ENCODE measurements at regions not wholly inside any gene's neighbourhood (a gene's known extent, or its start where the extent isn't known, plus 50 kb on each side); places are given as distances from the start of the nearest gene placed in this dataset.

- ATAC-seq (no peak), DNase-seq (no peak)
- CTCF ChIA-PET, result no interaction called here
- Mint-ChIP-seq H3K9me3 (ENCODE audit: low read depth) (no peaks in the 10 kb centered on the region), H3K4me3 (no peak overlapping the region), H3K27ac (no peak overlapping the region), H3K4me1 (no peaks in the 10 kb centered on the region), H3K27me3 (peaks cover 2% of the 10 kb centered on the region), H3K36me3 (no peaks in the 10 kb centered on the region)
Observed at GRCh38 chr6:155684416-155685196, 229.0 kb upstream of the NOX3 start.

- H3K27ac Mint-ChIP-seq, result no peak overlapping the region
- H3K9me3 Mint-ChIP-seq (ENCODE audit: low read depth), result no peaks in the 10 kb centered on the region
- H3K36me3 Mint-ChIP-seq, result no peaks in the 10 kb centered on the region
- no peak for DNase-seq
- CTCF ChIA-PET, result no interaction called here
- no peaks in the 10 kb centered on the region for H3K27me3 Mint-ChIP-seq
- ATAC-seq, result no peak
- H3K4me3 Mint-ChIP-seq, result no peak overlapping the region
- no peaks in the 10 kb centered on the region for H3K4me1 Mint-ChIP-seq
Observed at GRCh38 chr6:155678361-155678760, 222.7 kb upstream of the NOX3 start.

- H3K9me3 Mint-ChIP-seq (ENCODE audit: low read depth), result no peaks in the 10 kb centered on the region
- CTCF ChIA-PET, result no interaction called here
- no peaks in the 10 kb centered on the region for H3K36me3 Mint-ChIP-seq
- H3K4me3 Mint-ChIP-seq, result no peak overlapping the region
- ATAC-seq (no peak), DNase-seq (no peak)
- no peaks in the 10 kb centered on the region for H3K27me3 Mint-ChIP-seq
- no peaks in the 10 kb centered on the region for H3K4me1 Mint-ChIP-seq
- no peak overlapping the region for H3K27ac Mint-ChIP-seq
Observed at GRCh38 chr6:155676346-155676745, 220.7 kb upstream of the NOX3 start.

- Mint-ChIP-seq H3K27ac (no peak overlapping the region), H3K9me3 (ENCODE audit: low read depth) (peaks cover 2% of the 10 kb centered on the region), H3K4me3 (no peak overlapping the region), H3K27me3 (no peaks in the 10 kb centered on the region), H3K36me3 (no peaks in the 10 kb centered on the region), H3K4me1 (no peaks in the 10 kb centered on the region)
- no peak for DNase-seq
- no peak for ATAC-seq
- CTCF ChIA-PET, result no interaction called here
Observed at GRCh38 chr6:155670655-155671054, 215.0 kb upstream of the NOX3 start.

- no peaks in the 10 kb centered on the region for H3K27me3 Mint-ChIP-seq
- CTCF ChIA-PET, result no interaction called here
- DNase-seq (no peak), ATAC-seq (no peak)
- H3K9me3 Mint-ChIP-seq (ENCODE audit: low read depth), result no peaks in the 10 kb centered on the region
- no peak overlapping the region for H3K27ac Mint-ChIP-seq
- no peaks in the 10 kb centered on the region for H3K4me1 Mint-ChIP-seq
- H3K4me3 Mint-ChIP-seq, result no peak overlapping the region
- no peaks in the 10 kb centered on the region for H3K36me3 Mint-ChIP-seq
Observed at GRCh38 chr6:155660251-155660977, 204.8 kb upstream of the NOX3 start.

- Mint-ChIP-seq H3K27ac (no peak overlapping the region), H3K27me3 (no peaks in the 10 kb centered on the region), H3K4me3 (no peak overlapping the region), H3K9me3 (ENCODE audit: low read depth) (peaks cover 2% of the 10 kb centered on the region), H3K4me1 (no peaks in the 10 kb centered on the region), H3K36me3 (no peaks in the 10 kb centered on the region)
- ATAC-seq (no peak), DNase-seq (no peak)
- CTCF ChIA-PET, result no interaction called here
Observed at GRCh38 chr6:155656024-155656423, 200.4 kb upstream of the NOX3 start.

- no peaks in the 10 kb centered on the region for H3K4me1 Mint-ChIP-seq
- CTCF ChIA-PET, result no interaction called here
Observed at GRCh38 chr6:155654474-155654873, 198.8 kb upstream of the NOX3 start.

GRCh38 chr6:155648301-155648700, 192.7 kb upstream of the NOX3 start:
- Mint-ChIP-seq H3K27ac (no peak overlapping the region), H3K4me3 (no peak overlapping the region), H3K9me3 (ENCODE audit: low read depth) (no peaks in the 10 kb centered on the region), H3K4me1 (no peaks in the 10 kb centered on the region), H3K36me3 (no peaks in the 10 kb centered on the region), H3K27me3 (no peaks in the 10 kb centered on the region)
- ATAC-seq (no peak), DNase-seq (no peak)
- CTCF ChIA-PET, result no interaction called here

More at GRCh38 chr6:155654474-155654873, 198.8 kb upstream of the NOX3 start:
- no peaks in the 10 kb centered on the region for H3K27me3 Mint-ChIP-seq
- ATAC-seq, result no peak
- H3K27ac Mint-ChIP-seq, result no peak overlapping the region
- no peaks in the 10 kb centered on the region for H3K36me3 Mint-ChIP-seq
- peaks cover 2% of the 10 kb centered on the region for H3K9me3 Mint-ChIP-seq (ENCODE audit: low read depth)
- no peak for DNase-seq
- H3K4me3 Mint-ChIP-seq, result no peak overlapping the region

GRCh38 chr6:155647354-155647753, 191.7 kb upstream of the NOX3 start:
- Mint-ChIP-seq H3K27ac (no peak overlapping the region), H3K36me3 (no peaks in the 10 kb centered on the region), H3K4me1 (no peaks in the 10 kb centered on the region), H3K4me3 (no peak overlapping the region), H3K9me3 (ENCODE audit: low read depth) (no peaks in the 10 kb centered on the region), H3K27me3 (no peaks in the 10 kb centered on the region)
- CTCF ChIA-PET, result no interaction called here
- ATAC-seq (no peak), DNase-seq (no peak)

GRCh38 chr6:155646443-155646842, 190.8 kb upstream of the NOX3 start:
- H3K4me3 Mint-ChIP-seq, result no peak overlapping the region
- ATAC-seq (no peak), DNase-seq (no peak)
- H3K27ac Mint-ChIP-seq, result no peak overlapping the region
- CTCF ChIA-PET, result no interaction called here
- no peaks in the 10 kb centered on the region for H3K9me3 Mint-ChIP-seq (ENCODE audit: low read depth)
- no peaks in the 10 kb centered on the region for H3K27me3 Mint-ChIP-seq
- H3K4me1 Mint-ChIP-seq, result no peaks in the 10 kb centered on the region
- H3K36me3 Mint-ChIP-seq, result no peaks in the 10 kb centered on the region

GRCh38 chr6:155645325-155645724, 189.7 kb upstream of the NOX3 start:
- CTCF ChIA-PET, result no interaction called here
- no peak overlapping the region for H3K27ac Mint-ChIP-seq
- H3K4me3 Mint-ChIP-seq, result no peak overlapping the region
- H3K4me1 Mint-ChIP-seq, result no peaks in the 10 kb centered on the region
- H3K27me3 Mint-ChIP-seq, result no peaks in the 10 kb centered on the region
- ATAC-seq (no peak), DNase-seq (no peak)
- no peaks in the 10 kb centered on the region for H3K36me3 Mint-ChIP-seq
- peaks cover 2% of the 10 kb centered on the region for H3K9me3 Mint-ChIP-seq (ENCODE audit: low read depth)

- Mint-ChIP-seq H3K27me3 (no peaks in the 10 kb centered on the region), H3K4me1 (no peaks in the 10 kb centered on the region), H3K4me3 (no peak overlapping the region), H3K36me3 (no peaks in the 10 kb centered on the region), H3K27ac (no peak overlapping the region), H3K9me3 (ENCODE audit: low read depth) (peaks cover 2% of the 10 kb centered on the region)
- no peak for DNase-seq
- ATAC-seq, result no peak
- CTCF ChIA-PET, result no interaction called here
Observed at GRCh38 chr6:155641603-155642002, 186.0 kb upstream of the NOX3 start.

- Mint-ChIP-seq H3K36me3 (no peaks in the 10 kb centered on the region), H3K9me3 (ENCODE audit: low read depth) (peaks cover 2% of the 10 kb centered on the region), H3K4me1 (no peaks in the 10 kb centered on the region), H3K4me3 (no peak overlapping the region), H3K27me3 (no peaks in the 10 kb centered on the region), H3K27ac (no peak overlapping the region)
- CTCF ChIA-PET, result interaction anchor here (0.5 kb wide), 1 partner anchor 305 kb away, joined by 3 read pairs; no protein-coding TSS in a partner anchor
- DNase-seq, result no peak
- no peak for ATAC-seq
Observed at GRCh38 chr6:155638200-155638599, 182.6 kb upstream of the NOX3 start.

- Mint-ChIP-seq H3K36me3 (no peaks in the 10 kb centered on the region), H3K4me3 (no peak overlapping the region), H3K27ac (no peak overlapping the region), H3K9me3 (ENCODE audit: low read depth) (peaks cover 3% of the 10 kb centered on the region), H3K4me1 (no peaks in the 10 kb centered on the region), H3K27me3 (no peaks in the 10 kb centered on the region)
- DNase-seq (no peak), ATAC-seq (no peak)
- CTCF ChIA-PET, result no interaction called here
Observed at GRCh38 chr6:155635416-155635815, 179.8 kb upstream of the NOX3 start.

All from activated CD8-positive, alpha-beta memory T cell treated with anti-CD3 and anti-CD28 coated beads, Interleukin-2, amount 10 ng/mL, durations not matched to agents 7 days and 5 days (primary cell).